A172 (cell line): ENCODE measurements at regions not wholly inside any gene's neighbourhood (a gene's known extent, or its start where the extent isn't known, plus 50 kb on each side); places are given as distances from the start of the nearest gene placed in this dataset.
"Not testable (repeated sequence)": the region's sequence is repeated elsewhere in the genome, so short reads cannot be mapped to it uniquely, and the experiment has no call there.

Experiments used
- DNase-seq: peaks from one replicate; pipeline ENCODE4 v3.0.0-alpha.2; 2015; ENCODE audit warnings: low spot score

DNA sequence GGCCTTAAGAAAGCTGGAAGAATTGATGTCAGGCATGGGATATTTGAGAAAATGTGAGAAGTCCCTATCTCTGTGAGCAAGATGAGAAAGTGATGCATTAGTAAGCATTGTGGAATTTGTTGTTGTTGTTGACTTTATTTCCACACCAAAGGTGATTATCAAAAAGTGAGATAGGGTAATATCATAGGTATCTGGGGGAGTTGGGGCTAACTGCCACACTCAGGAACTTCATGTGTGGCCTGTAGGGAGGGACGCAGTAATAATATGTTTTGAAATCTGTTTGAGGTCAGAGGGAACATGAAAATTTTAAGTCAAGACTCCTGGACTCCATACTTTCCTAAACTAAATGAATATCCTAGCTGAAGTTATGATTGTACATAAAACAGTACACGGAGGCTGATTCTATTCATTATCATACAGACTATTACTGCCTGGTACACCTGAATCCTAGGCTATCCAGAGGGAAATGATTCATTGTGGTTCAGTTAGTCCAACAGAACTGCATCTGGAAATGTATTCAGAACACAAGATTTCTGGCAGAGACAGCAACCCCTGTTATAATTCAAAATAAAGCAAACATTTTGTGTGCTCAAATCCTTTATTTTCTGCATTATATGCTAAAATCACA is 304.8 kb downstream of the CPS1 start:
- DNase-seq, result no peak

GRCh38 chr2:210862283-210863065 is 306.1 kb downstream of the CPS1 start:
- DNase-seq, result no peak

DNA sequence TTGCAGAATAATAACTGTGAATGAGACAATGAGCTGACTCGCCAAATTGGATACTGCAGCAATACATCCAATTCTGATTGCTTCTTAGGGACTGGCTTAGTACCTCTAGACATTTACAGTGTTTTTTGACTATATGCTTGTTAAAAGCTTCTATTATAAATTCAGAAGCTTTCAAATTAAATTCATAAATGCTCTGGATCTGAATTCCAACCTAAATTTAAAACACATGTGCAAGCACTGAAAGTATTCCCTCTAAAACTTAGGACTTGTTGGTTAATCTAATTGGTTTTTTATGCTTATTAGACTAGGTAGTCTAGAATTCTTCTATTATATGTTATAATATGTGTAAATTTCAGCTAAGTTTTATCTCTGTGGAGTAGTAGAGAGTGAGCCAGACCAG is 306.9 kb downstream of the CPS1 start:
- no peak for DNase-seq

- DNase-seq, result not testable (repeated sequence)
Measured at GRCh38 chr2:210871566-210871965, 315.2 kb downstream of the CPS1 start.

- DNase-seq, result no peak
Measured at GRCh38 chr2:210873631-210874030, 317.2 kb downstream of the CPS1 start.

- no peak for DNase-seq
Measured at GRCh38 chr2:210884227-210884626, 327.8 kb downstream of the CPS1 start.

DNA sequence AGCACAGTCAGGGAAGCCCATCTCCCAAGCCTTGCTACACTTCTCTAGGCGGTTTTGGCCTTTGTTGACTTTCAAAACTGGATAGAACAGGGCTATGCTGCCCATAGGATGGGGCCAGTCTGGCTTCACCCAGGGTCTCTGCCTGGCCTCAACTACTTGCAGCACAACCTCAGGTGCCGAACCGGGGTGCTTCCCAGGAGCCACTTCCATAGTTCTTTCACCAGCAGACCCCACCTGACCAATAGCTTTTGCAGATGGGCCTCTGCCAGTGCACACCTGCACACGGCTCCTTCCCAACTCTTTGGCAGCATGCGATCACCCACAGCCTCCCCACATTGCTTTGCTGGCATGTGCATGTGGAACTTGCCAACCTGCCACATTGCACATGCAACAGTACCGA is 331.6 kb downstream of the CPS1 start:
- no peak for DNase-seq

- no peak for DNase-seq
Measured at GRCh38 chr2:210895132-210895531, 338.7 kb downstream of the CPS1 start.

- DNase-seq, result peak; percentile 74
Measured at GRCh38 chr2:210899131-210899530, 342.7 kb downstream of the CPS1 start.

DNA sequence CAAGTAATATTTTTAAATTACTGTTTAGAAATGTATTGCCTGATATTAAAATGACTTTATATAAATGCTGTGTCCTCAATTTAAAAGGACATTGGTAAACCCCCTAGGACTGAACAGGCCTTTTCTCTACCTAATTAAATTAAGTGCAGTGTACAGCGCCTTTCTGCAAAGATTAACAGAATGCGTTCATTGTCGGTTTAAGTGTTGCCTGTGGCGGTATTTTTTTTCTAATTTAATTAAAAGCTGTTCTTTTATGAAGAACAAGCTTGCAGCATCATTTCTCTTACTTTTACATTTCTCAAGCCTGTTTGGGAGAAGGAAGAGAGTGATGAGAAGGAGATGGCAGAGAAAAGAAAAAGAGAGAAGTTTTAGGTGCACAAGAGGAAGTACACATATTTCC is 344.9 kb downstream of the CPS1 start:
- no peak for DNase-seq

DNA sequence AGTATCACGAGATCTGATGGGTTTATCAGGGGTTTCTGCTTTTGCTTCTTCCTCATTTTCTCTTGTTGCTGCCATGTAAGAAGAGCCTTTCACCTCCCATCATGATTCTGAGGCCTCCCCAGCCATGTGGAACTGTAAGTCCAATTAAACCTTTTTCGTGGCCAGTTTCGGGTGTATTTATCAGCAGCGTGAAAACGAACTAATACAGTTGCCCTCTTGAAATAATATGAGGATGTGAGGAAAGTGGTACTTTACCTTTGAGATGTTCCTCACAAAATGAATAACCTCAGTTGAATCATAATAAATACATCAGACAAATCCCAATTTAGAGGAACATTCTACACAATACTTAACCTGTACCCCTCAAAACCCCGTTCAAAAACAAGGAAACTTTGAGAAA is 356.4 kb downstream of the CPS1 start:
- no peak for DNase-seq

GRCh38 chr2:210913461-210913860 is 357.1 kb downstream of the CPS1 start:
- DNase-seq, result no peak

DNA sequence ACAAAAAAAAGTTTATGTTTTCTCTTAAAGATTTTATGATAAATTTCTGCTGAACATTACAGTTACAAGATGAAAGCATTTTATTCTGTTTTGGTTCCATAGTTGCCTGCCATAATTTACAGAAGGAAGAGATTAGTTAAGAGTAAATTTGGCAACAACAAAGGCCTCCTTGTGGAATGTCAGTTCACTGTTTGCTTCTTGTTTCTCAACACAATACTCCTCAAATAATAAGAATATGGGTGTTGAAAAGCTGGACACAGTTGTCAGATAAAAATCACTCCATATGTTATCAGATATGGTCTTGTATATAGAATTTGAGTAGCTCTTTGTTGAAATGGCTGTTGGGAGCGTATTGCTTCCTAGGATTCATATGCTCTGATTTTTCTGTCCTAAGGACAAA is 359.5 kb downstream of the CPS1 start:
- no peak for DNase-seq

DNA sequence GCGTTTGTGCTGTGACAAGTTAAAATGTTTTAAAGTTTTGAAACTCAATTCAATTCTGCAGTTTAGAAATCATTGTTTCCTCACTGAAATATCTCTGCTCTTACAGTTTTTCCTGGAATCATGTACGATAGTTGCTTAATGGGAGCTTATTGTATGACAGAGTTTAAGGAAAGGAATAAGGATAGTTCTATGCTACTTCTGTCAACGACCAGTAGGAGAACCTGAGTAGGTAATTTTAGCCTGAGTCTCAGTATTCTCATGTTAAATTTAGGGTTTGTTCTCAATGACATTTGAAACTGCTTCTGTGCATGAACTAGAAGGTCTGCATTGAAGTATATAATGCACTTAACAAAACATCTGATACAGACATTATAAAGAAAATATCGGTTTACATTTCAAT is 361.1 kb downstream of the CPS1 start:
- DNase-seq, result no peak

DNA sequence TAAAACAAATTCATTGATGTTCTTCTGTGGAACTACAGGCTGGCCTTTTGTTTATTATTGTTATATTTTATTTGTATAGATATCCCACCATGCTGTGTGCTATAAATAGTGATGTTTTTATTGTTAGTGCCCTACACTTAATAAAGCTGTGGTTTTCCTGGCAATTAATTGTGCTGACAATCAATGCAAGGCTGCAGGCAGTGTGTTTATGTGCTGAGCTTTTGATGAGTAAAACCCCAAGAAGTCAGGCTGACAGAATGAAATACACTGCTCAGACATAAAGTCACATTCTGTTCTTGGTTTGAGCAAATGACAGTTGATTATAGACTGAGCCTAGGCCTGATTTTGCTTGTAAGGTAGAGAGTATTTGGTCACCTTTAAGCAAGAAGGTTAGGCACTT is 362.7 kb downstream of the CPS1 start:
- DNase-seq, result no peak

GRCh38 chr2:210922419-210922818 is 366.0 kb downstream of the CPS1 start:
- DNase-seq, result no peak

GRCh38 chr2:210928714-210929113 is 372.3 kb downstream of the CPS1 start:
- no peak for DNase-seq

DNA sequence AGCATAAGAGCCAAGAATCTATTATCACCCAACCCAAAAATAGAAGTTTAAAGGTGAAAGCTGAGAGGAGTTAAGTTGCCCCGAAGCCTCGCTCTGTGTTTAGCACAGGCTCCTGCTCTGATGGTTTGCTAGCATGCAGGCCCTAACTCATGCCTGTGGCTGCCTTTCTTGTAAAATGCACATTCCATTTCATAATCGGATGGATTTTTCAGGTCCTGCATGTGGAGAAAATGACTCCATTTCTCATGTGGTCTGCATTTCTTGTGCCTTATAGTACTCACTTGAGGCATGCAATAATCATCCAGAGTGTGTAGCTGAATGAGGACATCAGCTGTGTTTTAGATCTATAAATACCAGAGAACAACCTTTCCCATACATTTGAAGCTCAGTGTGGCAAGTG is 381.8 kb downstream of the CPS1 start:
- no peak for DNase-seq

GRCh38 chr2:210946395-210946794 is 390.0 kb downstream of the CPS1 start:
- no peak for DNase-seq

DNA sequence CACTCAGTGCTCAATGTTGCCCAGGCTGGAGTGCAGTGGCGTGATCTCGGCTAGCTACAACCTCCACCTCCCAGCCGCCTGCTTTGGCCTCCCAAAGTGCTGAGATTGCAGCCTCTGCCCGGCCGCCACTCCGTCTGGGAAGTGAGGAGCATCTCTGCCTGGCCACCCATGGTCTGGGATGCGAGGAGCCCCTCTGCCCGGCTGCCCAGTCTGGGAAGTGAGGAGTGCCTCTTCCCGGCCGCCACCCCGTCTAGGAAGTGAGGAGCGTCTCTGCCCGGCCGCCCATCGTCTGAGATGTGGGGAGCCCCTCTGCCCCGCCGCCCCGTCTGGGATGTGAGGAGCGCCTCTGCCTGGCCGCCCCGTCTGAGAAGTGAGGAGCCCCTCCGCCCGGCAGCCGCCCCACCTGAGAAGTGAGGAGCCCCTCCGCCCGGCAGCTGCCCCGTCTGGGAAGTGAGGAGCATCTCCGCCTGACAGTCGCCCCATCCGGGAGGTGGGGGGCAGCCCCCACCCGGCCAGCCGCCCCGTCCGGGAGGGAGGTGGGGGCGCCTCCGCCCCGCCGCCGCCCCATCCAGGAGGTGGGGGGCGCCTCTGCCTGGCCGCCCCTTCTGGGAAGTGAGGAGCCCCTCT is 394.1 kb downstream of the CPS1 start:
- not testable (repeated sequence) for DNase-seq

- DNase-seq, result no peak
Measured at GRCh38 chr2:210954386-210954907, 398.0 kb downstream of the CPS1 start.

GRCh38 chr2:210955591-210955990 is 399.2 kb downstream of the CPS1 start:
- peak; percentile 80 for DNase-seq

DNA sequence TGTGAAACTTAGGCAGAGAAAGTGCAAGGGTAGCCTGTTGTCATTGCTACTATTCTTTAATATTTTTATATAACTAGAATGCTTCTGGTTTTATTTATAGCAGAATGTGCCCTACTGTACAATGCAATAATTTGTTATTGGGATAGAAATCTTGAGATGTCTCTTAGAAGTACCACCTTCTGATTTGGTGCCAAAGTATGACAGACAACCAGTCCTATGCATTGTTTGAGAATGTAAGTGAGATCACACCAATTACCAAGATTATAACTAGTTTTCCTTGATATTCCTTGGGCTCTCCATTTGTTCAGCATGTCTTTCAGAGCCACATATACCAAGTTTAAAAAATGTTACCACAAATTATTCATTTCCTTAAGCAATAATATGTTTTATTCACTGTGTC is 399.7 kb downstream of the CPS1 start:
- peak; percentile 8 for DNase-seq
